VCaP (cell line): ENCODE measurements at regions not wholly inside any gene's neighbourhood (a gene's known extent, or its start where the extent isn't known, plus 50 kb on each side); places are given as distances from the start of the nearest gene placed in this dataset.

Experiments
- H3K27ac ChIP-seq: fragments of 450-650 bp; 2 replicates; pipeline ENCODE4 v1.5.1; 2017
- TF ChIP-seq, protein P1 (sequence below): fragments of 450-650 bp; conservative IDR thresholded peaks from 2 replicates; pipeline ENCODE4 v1.5.1; 2017; ENCODE audit warnings: mild to moderate bottlenecking, moderate library complexity

GRCh38 chr4:10183462-10183861 lies 66.9 kb upstream of the WDR1 start:
- TF ChIP-seq, protein P1, sequence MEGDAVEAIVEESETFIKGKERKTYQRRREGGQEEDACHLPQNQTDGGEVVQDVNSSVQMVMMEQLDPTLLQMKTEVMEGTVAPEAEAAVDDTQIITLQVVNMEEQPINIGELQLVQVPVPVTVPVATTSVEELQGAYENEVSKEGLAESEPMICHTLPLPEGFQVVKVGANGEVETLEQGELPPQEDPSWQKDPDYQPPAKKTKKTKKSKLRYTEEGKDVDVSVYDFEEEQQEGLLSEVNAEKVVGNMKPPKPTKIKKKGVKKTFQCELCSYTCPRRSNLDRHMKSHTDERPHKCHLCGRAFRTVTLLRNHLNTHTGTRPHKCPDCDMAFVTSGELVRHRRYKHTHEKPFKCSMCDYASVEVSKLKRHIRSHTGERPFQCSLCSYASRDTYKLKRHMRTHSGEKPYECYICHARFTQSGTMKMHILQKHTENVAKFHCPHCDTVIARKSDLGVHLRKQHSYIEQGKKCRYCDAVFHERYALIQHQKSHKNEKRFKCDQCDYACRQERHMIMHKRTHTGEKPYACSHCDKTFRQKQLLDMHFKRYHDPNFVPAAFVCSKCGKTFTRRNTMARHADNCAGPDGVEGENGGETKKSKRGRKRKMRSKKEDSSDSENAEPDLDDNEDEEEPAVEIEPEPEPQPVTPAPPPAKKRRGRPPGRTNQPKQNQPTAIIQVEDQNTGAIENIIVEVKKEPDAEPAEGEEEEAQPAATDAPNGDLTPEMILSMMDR = no peak
- no peak overlapping the region for H3K27ac ChIP-seq

DNA sequence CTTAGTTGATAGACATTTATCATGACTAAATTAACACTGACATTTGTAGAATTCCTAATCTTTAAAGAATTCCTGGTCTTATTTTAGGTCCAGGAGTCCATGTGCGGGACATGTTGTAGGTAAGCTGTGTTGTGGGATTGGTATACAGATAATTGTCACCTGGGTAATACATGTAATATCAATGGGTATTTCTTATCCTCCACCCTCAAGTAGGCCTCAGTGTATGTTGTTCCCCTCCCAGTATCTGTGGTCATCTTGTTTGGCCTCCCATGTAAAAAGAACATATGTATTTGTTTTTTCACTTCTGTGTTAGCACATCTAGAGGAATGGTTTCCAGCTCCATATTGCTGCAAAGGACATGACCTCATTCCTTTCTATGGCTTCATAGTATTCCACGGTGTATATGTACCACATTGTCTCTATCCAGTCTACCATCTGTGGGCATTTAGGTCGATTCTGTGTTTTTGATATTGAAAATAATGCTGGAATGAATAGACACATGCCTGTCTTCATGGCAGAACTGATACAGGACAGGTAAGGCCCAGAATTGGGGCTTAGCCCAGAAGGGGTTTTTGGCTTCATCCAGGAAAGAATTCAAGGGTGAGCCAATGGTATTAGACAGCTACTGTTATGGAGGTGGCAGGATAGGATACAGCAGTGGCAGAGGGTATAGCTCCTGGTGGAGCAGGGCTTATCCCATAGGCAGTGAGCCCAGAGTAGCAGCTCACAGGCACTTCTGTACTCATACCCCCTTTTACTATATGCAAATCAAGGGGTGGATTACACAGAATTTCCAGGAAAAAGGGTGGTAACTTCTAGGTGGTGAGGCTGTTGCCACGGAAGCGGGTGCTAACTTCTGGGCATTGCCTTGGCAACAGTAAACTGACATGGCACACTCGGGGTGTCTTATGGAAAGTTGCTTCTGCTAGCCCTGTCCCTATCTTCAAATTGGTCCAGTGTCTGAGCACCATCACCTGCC lies 66.1 kb upstream of the WDR1 start:
- H3K27ac ChIP-seq = no peak overlapping the region
- TF ChIP-seq, protein P1 = no peak

DNA sequence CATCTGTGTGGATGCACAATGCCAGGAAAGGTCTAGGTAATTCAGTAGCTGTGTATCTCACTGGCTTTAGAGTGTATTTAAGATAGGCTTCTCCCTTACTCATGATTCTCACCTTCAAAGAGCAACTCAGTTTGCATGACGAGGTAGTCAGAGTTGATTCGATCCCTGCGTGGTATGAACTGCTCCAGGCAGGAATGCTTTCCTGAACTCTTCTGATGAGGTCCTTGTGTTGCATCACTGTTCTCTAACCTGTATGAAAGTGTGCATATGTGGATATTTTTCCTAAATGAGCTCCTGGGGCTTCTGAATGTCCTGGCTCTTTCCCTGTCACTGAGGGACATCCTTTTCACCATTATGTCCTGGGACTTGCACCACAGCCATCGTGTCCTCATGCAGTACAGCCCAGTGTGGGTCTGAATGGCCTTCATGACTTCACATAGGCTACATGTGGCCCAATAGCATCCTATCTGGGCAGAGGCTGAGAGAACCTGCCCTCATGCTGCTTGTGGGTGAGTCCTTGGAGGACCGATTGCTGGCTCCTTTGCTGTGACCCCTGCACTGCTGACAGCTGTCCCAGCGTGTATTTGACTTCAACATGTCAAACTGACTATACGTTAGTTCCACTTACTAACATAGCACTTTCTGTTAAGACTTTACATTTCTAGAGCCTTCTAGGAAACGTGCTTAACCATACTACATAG lies 65.3 kb upstream of the WDR1 start:
- H3K27ac ChIP-seq = no peak overlapping the region

DNA sequence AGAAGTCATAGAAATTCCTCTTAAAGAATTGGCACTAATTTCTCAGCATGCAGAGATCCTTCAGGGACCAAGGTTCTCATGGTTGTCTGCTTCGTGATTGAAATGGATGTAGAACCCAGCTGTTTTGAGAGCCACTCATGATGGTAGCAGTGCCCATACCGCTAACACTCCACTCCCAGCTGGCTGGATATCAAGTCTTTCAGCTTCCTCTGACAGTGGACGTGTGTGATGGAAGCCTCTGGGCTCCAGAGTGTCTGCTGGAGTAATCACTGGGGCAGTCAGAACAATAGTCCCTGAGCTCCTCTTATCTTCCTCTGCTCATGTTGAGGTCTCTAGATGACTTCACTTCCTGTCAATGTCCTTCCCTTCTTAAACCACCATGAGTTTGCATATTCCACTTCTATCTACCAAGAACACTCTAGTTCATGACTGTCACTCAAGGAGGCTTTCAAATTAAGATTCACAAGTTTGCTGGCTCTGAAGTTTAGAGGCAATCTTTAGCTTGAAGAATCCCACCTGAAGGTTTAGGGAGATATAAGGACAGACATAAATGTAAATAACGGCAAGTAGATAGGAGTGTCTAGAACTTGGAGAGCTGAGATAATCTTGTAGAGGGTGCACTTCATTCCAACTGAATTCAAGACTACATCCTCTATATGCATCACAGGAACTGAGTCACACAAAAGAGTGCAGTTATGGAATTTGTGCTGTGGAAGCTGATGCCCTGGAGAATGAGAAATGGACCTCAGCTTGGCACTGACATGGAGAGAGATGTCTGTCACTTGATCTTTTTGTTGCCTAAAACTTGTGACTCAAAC lies 64.5 kb upstream of the WDR1 start:
- TF ChIP-seq, protein P1 = no peak
- H3K27ac ChIP-seq = no peak overlapping the region

More for the DNA sequence above, 65.3 kb upstream of the WDR1 start:
- TF ChIP-seq, protein P1 = no peak

DNA sequence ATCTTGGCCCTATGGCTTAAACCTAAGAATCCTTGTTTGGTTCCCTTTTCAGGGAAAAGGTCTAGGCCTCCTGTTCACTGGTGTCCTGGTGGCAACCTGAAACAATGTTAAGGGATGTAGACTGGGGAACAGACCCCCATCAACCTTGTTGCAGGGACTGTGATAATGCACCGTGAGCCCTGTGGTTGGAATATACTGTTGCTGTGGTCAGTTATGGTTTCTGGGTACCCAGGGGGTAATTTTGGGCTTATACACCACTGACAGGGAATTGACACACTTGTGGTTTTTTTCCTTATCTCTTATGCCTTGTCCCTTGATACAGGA lies 64.0 kb upstream of the WDR1 start:
- TF ChIP-seq, protein P1 = no peak
- no peak overlapping the region for H3K27ac ChIP-seq

DNA sequence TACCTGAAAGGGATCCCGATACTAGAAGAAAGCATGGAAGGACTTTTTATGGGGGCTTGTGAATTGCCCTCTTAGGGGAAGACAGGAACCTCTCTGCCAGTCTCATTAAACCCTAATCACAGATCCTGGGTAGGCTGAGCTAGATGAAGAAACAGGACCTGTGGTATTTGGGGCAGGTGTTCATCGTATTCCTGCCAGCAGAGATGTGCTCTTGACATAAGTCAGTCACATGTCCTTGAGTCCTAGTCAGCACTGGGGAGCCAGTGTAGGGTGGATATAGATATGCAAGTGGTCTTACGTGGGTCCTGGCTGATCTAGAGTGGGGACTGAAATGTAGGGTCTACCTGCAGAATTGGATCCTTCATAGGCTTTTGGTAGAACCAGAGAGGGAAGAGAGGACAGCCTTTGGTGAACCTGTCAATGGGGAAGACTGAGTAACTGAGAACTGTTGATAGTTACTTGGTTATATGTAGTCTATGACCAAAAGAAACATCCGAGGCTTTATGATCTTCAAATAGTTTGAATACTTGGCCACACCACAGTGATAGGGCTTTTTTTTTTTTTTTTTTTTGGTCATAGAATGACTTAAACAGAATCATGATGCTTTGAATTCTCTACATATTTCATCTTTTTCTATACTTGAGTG lies 63.5 kb upstream of the WDR1 start:
- TF ChIP-seq, protein P1 = no peak
- no peak overlapping the region for H3K27ac ChIP-seq
